OCI-LY7 (cell line): ENCODE measurements at regions not wholly inside any gene's neighbourhood (a gene's known extent, or its start where the extent isn't known, plus 50 kb on each side); places are given as distances from the start of the nearest gene placed in this dataset.

Experiments
- BruUV-seq: library from RNA; stranded (reverse); fragments of 400-500 nt; replicated peaks from 2 replicates; lab custom pipeline; 2021; lab: Mats Ljungman, UMichigan
- CTCF ChIA-PET: fragments of 300-600 bp; sonication (Branson Sonifier 250); formaldehyde crosslinking; loops from one replicate; lab custom pipeline; 2022; ENCODE audit warnings: antibody characterized with exemption; ENCODE audit not compliant: unreplicated experiment; lab: Charles Lee
- POLR2A ChIA-PET: fragments of 300-600 bp; sonication (Branson Sonifier 250); formaldehyde crosslinking; loops from one replicate; lab custom pipeline; 2022; ENCODE audit warnings: antibody characterized with exemption; lab: Charles Lee
- DNase-seq: peaks from one replicate; pipeline ENCODE4 v3.0.0-alpha.2; 2015; ENCODE audit warnings: low spot score
- H2AFZ ChIP-seq: fragments of 200-600 bp; sonication (generic), shearing (Covaris generic); 2 replicates; pipeline ENCODE4 v1.6.1; 2014; ENCODE audit warnings: mild to moderate bottlenecking, antibody characterized with exemption, low read length, moderate library complexity
- H3K27ac ChIP-seq: fragments of 200-600 bp; sonication (generic); 2 replicates; pipeline ENCODE4 v1.5.1; 2014; ENCODE audit warnings: mixed run types, low read depth, mild to moderate bottlenecking, moderate library complexity, low read length, inconsistent platforms; ENCODE audit not compliant: poor library complexity, severe bottlenecking
- H3K36me3 ChIP-seq: fragments of 200-600 bp; sonication (generic); 2 replicates; pipeline ENCODE4 v1.6.1; 2014; ENCODE audit warnings: mild to moderate bottlenecking, antibody characterized with exemption, low read length, moderate library complexity, mixed read lengths; ENCODE audit not compliant: insufficient read depth
- H3K4me1 ChIP-seq: fragments of 200-600 bp; sonication (generic); 2 replicates; pipeline ENCODE4 v1.5.1; 2014; ENCODE audit warnings: mild to moderate bottlenecking, low read length; ENCODE audit not compliant: insufficient read depth, poor library complexity, severe bottlenecking
- H3K4me2 ChIP-seq: fragments of 200-600 bp; sonication (generic); 2 replicates; pipeline ENCODE4 v1.6.1; 2014; ENCODE audit warnings: mild to moderate bottlenecking, low read length
- H3K4me3 ChIP-seq: fragments of 200-600 bp; sonication (generic); 2 replicates; pipeline ENCODE4 v1.5.1; 2014; ENCODE audit warnings: mild to moderate bottlenecking, low read depth, low read length; ENCODE audit not compliant: poor library complexity, severe bottlenecking
- H3K79me2 ChIP-seq: fragments of 200-600 bp; sonication (generic); 2 replicates; pipeline ENCODE4 v1.6.1; 2016; ENCODE audit warnings: low read depth, mild to moderate bottlenecking, low read length, moderate library complexity, mixed read lengths; ENCODE audit not compliant: insufficient read depth
- H3K9me2 ChIP-seq: fragments of 200-600 bp; sonication (generic); 2 replicates; pipeline ENCODE4 v1.6.1; 2016; ENCODE audit warnings: mild to moderate bottlenecking, low read length, mixed read lengths; ENCODE audit not compliant: insufficient read depth
- H3K9me3 ChIP-seq: fragments of 200-600 bp; sonication (generic); 2 replicates; pipeline ENCODE4 v1.6.1; 2014; ENCODE audit warnings: mild to moderate bottlenecking, mixed run types, low read length, mixed read lengths
- H4K20me1 ChIP-seq: fragments of 200-600 bp; sonication (generic); 2 replicates; pipeline ENCODE4 v1.6.1; 2014; ENCODE audit warnings: mild to moderate bottlenecking, antibody characterized with exemption, low read length, moderate library complexity, mixed read lengths; ENCODE audit not compliant: insufficient read depth
- CTCF ChIP-seq: fragments of 200-600 bp; sonication (generic); conservative IDR thresholded peaks from 2 replicates; pipeline ENCODE4 v1.5.1; 2014; ENCODE audit warnings: mild to moderate bottlenecking, antibody characterized with exemption, low read length, moderate library complexity, mixed read lengths
- EZH2phosphoT487 ChIP-seq: fragments of 200-600 bp; sonication (generic); IDR thresholded peaks from 2 replicates; pipeline ENCODE4 v1.6.1; 2018; ENCODE audit warnings: low read depth, borderline replicate concordance, mild to moderate bottlenecking, mixed run types, antibody characterized with exemption, low read length, moderate library complexity, mixed read lengths
- intact Hi-C: fragments of 100-400 bp; cut with micrococcal nuclease; formaldehyde crosslinking; loops from one replicate; pipeline ENCODE4 v1.10.0; 2022; ENCODE audit not compliant: unreplicated experiment

- intact Hi-C loops: no loop called here
- no peaks in the 10 kb centered on the region for H3K9me3 ChIP-seq
- no peak for TF ChIP-seq CTCF
- TF ChIP-seq EZH2phosphoT487: no peak
- no peaks in the 10 kb centered on the region for H4K20me1 ChIP-seq
- no peak for DNase-seq
- H3K4me1 ChIP-seq: no peaks in the 10 kb centered on the region
- H3K36me3 ChIP-seq: no peaks in the 10 kb centered on the region
- H3K9me2 ChIP-seq: no peaks in the 10 kb centered on the region
- no peak overlapping the region for H2AFZ ChIP-seq
- no peak overlapping the region for H3K4me2 ChIP-seq
- BruUV-seq: no TSS peak
- H3K27ac ChIP-seq: no peak overlapping the region
- ChIA-PET CTCF (no interaction called here), POLR2A (interaction anchor here (0.6 kb wide), 1 partner anchor 20 kb away, joined by 3 read pairs; no protein-coding TSS in a partner anchor)
- no peak overlapping the region for H3K4me3 ChIP-seq
- H3K79me2 ChIP-seq: no peaks in the 10 kb centered on the region
Measured at GRCh38 chr1:91135799-91136198, 114.0 kb upstream of the ZNF644 start.

GRCh38 chr1:91133248-91133647, 111.4 kb upstream of the ZNF644 start:
- no TSS peak for BruUV-seq
- no peaks in the 10 kb centered on the region for H3K9me2 ChIP-seq
- no peak overlapping the region for H3K27ac ChIP-seq
- DNase-seq: no peak
- H3K79me2 ChIP-seq: no peaks in the 10 kb centered on the region
- H3K36me3 ChIP-seq: no peaks in the 10 kb centered on the region
- ChIA-PET CTCF (no interaction called here), POLR2A (interaction anchor here (0.7 kb wide), 1 partner anchor 16 kb away, joined by 3 read pairs; no protein-coding TSS in a partner anchor)
- no peak for TF ChIP-seq CTCF
- no peak for TF ChIP-seq EZH2phosphoT487
- no peak overlapping the region for H2AFZ ChIP-seq
- intact Hi-C loops: no loop called here
- H3K4me2 ChIP-seq: no peak overlapping the region
- no peak overlapping the region for H3K4me3 ChIP-seq
- H3K4me1 ChIP-seq: no peaks in the 10 kb centered on the region
- H3K9me3 ChIP-seq: no peaks in the 10 kb centered on the region
- H4K20me1 ChIP-seq: no peaks in the 10 kb centered on the region

GRCh38 chr1:91130256-91130985, 108.6 kb upstream of the ZNF644 start:
- no peaks in the 10 kb centered on the region for H3K4me1 ChIP-seq
- intact Hi-C loops: no loop called here
- POLR2A ChIA-PET: interaction anchor here (0.6 kb wide), 1 partner anchor 276 kb away, joined by 3 read pairs; no protein-coding TSS in a partner anchor
- no peaks in the 10 kb centered on the region for H4K20me1 ChIP-seq
- no peak for DNase-seq
- BruUV-seq: no TSS peak
- no peaks in the 10 kb centered on the region for H3K9me2 ChIP-seq
- no peak overlapping the region for H3K4me2 ChIP-seq
- no peak overlapping the region for H3K4me3 ChIP-seq
- TF ChIP-seq CTCF (no peak), EZH2phosphoT487 (no peak)
- CTCF ChIA-PET: interaction anchor here (0.6 kb wide), 1 partner anchor 531 kb away, joined by 3 read pairs; no protein-coding TSS in a partner anchor
- no peak overlapping the region for H3K27ac ChIP-seq
- no peaks in the 10 kb centered on the region for H3K79me2 ChIP-seq
- H3K36me3 ChIP-seq: no peaks in the 10 kb centered on the region
- H2AFZ ChIP-seq: no peak overlapping the region
- no peaks in the 10 kb centered on the region for H3K9me3 ChIP-seq
